ENCODE measurements at regions not wholly inside any gene's neighbourhood (a gene's known extent, or its start where the extent isn't known, plus 50 kb on each side); places are given as distances from the start of the nearest gene placed in this dataset.
"Not testable (repeated sequence)": the region's sequence is repeated elsewhere in the genome, so short reads cannot be mapped to it uniquely, and the experiment has no call there.

GRCh38 chr2:7094231-7094741, 177.1 kb downstream of the RNF144A start:
- DNase-seq = peak in 1 of 3 donors; percentile 26

DNA sequence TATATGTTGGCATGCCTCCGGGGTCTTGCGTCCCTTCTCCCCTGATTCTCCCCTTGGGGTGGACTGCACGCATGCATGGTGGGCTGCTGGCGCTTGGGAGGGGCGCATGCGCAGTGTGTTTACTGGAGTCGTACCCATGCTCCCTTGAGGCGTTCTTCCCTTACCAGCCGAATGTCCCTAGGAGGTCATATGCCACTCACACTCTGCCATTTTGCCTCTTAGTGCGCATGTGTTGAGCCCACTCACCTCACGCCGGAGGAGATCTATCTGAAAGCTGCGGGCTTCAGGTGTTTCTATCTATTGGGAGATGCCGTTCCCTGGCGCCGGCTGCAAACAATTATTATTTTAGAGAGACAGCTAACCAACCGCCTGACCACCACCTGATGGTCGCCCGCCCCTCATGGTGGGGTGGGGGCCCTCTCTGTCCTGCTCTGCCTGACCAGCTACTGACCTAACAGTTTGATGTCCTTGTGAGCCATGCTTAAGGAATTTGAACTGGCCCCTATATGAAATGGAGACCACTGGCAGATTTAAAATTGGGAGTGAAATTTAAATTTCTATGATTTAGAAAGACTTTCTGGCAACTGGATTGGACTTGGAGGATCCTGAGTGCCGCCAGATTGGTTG, 179.6 kb downstream of the RNF144A start:
- DNase-seq = no peak

DNA sequence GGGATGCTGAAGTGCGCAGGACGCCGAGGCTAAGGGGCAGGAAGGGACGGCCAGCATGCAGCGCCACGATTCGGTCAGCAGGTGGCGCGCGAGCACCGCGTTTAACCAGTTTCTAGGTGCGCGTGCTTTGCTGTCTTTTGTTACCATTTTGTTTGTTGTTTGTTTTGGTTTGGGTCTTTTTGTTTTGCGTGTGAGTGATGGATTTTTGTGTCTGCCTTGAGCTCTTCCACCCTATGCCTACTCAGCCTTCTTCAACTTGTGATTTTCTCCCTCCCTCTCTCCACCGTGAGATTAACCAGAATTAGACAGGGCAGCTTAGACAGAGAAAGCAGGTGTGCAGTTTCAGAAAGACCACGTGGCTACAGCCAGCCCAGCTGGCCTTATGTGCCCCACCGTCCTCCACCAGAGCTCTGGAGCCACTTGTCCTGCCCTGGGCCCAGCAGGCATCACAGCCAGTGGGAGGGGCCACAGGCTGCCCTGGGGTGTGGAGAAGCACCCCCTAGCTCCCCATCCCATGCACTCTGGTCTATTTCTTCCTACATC, 180.2 kb downstream of the RNF144A start:
- peak; percentile 58 to 86 (median 83) for DNase-seq

DNA sequence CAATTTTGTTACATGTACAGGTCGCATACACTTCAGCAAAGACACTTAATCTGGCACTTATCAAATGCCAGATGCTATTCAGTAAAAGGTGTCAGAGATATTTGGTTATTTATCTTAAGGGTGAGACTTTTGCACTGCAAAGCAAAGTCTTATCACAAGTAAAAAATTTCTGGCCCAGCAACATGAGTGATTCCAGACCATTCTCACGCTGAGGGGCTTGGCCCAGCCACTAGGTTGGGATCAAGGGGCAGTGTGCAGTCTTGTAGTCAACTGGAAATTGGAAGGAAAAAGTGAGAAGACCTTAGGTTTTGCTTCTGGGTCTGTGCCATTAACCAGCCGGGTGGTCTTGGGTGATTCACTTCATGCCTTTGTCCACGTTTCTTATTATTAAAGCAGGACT, 181.6 kb downstream of the RNF144A start:
- no peak for DNase-seq

- DNase-seq = not testable (repeated sequence)
Observed at GRCh38 chr2:7099687-7100086, 182.5 kb downstream of the RNF144A start.

GRCh38 chr2:7102826-7103225, 185.6 kb downstream of the RNF144A start:
- DNase-seq = peak in 1 of 3 donors; percentile 20

- no peak for DNase-seq
Observed at GRCh38 chr2:7108792-7109532, 191.8 kb downstream of the RNF144A start.

DNA sequence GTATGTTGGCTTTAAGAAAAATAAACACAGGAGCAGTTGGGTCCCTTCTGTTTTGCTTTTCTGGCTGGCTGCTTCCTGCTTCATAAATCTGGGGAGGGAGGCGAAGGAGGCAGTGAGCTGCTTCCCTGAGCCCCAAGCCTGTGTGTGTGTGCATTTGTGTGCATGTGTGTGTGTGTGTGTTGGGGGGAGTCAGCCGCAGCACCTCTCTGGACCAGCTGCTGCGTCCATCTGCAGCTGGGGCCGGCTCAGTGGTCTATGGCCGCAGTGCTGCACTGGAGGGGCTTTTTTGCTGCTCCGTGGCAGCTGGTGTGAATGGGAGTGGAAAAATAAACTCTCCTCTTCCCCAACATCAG, 192.3 kb downstream of the RNF144A start:
- DNase-seq = no peak

DNA sequence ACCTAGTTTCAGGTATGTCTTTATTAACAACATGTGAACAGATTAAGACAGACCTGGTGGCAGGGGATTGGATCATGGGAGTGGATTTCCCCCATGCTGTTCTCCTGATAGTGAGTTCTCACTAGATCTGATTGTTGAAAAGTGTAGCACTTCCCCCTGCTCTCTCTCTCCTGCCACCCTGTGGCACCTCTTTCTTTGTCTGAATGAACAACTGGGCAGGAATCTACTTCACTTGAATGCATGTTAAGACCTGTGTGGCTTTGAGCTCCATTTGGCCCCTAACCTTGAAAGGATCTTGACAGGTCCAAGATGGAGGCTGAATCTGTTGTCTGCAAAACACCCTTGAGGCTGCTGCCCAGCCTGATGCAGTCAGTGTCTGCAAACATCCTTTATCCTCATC, 194.4 kb downstream of the RNF144A start:
- no peak for DNase-seq

- DNase-seq = no peak
Observed at GRCh38 chr2:7115364-7115763, 198.2 kb downstream of the RNF144A start.

- no peak for DNase-seq
Observed at GRCh38 chr2:7115906-7116305, 198.7 kb downstream of the RNF144A start.

DNA sequence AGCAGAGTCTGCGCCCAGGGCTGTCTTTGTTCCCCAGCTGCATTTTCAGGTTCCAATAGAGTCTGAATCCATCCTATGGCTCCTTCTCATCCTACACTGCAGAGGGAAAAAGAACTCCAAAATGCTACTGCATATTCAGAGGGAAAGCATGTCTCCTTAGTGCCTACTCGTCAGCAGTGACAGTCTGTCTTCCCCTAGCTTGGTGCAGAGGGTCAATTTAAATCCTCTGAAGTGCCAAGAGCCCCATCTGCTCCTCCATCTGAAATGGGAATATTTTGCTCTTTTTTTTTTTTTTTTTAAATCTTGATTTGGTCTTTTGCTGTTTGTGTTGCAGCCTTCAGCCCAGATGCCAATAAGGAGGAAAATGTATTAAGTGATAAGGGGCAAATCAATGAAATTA, 199.3 kb downstream of the RNF144A start:
- DNase-seq = no peak

- no peak for DNase-seq
Observed at GRCh38 chr2:7117076-7117475, 199.9 kb downstream of the RNF144A start.

DNA sequence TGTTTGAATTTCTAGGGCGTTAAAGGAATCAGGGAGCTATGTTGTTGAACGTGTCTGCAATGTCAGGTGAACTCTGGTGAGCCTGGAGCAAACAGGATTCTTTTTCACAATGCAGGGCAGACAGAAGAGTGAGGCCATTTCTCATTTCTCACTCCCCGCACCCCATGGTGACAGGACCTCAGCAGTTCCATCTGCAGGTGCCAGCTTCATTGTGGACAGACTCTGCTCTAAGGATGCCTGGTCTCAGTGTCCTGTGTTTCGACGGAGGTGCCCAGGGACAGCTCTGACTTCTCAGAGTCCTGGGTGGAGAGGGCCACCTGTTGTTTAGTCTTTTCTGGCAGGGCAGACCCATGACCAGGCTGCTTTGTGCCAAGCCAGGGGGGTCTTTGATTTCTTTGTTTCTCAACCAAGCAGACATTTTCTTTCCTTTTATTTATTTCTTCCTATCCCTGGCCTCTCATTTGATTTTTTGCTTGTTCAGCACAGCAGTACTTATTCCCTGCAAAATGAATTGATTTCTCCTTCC, 201.5 kb downstream of the RNF144A start:
- DNase-seq = no peak

GRCh38 chr2:7119132-7119835, 202.1 kb downstream of the RNF144A start:
- DNase-seq = peak; percentile 59 to 89 (median 73)

- DNase-seq = peak in 1 of 3 donors; percentile 14
Observed at GRCh38 chr2:7121851-7122250, 204.6 kb downstream of the RNF144A start.

DNA sequence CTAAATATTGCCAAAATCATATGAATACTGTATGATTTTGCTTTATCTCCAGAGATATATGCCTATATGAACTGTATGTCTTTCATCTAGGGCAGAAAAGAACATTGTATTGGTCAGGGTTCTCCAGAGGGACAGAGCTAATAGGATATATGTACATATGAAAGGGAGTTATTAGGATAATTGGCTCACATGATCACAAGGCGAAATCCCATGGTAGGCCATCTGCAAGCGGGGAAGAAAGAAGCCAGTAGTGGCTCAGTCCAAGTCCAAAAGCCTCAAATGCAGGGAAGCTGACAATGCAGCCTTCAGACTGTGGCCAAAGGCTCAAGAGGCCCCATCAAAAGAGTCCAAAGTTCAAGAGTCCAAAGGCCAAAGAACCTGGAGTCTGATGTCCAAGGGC, 209.9 kb downstream of the RNF144A start:
- peak in 2 of 3 donors; percentile 16 to 64 for DNase-seq

- DNase-seq = no peak
Observed at GRCh38 chr2:7127687-7128086, 210.5 kb downstream of the RNF144A start.

DNA sequence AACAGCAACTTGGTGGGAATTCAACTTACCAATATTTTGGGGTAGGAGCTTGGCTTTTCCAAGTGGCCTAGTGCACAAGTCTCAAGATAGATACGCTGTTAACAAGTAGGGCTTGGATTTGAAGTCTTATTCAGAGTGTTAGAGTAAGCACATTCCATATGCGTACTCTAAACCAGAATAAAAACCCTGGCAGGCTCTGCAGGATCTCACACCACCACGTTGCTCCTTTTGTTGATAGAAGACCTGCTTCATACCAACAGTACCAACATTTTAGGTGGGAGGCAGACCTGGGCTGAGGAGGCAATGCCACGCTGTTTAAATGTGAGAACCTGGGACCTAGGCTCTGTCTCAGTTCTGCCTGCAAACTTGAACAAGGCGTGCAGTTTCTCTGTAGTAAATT, 214.0 kb downstream of the RNF144A start:
- DNase-seq = no peak

DNA sequence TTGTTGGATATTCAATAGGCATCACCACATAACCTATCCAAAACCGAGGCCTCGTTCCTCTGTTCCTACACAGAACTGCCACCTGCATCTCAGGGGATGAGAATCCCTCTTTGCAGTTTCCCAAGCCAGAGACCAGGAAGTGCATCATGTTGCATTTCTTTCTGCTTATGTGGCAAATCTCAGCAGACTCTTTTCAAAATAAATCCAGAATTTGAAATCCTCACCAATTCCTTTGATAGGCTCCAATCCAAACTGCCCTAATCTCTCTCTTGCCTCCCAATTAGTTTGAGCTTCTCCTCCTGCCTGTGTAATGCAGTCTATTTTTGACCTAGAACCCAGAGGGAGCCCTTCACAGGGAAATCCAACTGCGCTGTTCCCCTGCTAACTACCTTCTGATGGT, 215.5 kb downstream of the RNF144A start:
- DNase-seq = no peak

DNA sequence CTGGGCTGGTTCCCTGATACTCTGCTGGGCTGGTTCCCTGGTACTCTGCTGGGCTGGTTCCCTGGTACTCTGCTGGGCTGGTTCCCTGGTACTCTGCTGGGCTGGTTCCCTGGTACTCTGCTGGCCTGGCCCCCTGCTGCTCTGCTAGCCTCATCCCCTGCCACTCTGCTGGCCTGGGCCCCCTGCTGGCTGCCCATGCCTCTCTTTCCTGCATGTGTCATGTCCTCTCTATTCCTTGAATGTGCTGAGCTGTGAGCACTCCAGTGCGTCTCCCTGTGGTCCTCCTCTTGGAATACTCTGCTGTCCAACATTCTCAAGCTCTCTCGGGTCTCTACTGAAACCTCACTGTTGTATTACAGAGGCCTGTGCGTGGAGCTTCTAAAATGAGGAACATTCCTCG, 216.3 kb downstream of the RNF144A start:
- DNase-seq = no peak

- no peak for DNase-seq
Observed at GRCh38 chr2:7140306-7140705, 223.1 kb downstream of the RNF144A start.
